ENCODE measurements at regions not wholly inside any gene's neighbourhood (a gene's known extent, or its start where the extent isn't known, plus 50 kb on each side); places are given as distances from the start of the nearest gene placed in this dataset.

GRCh38 chr15:96166223-96167200, 164.0 kb upstream of the NR2F2 start:
- TF ChIP-seq CTCF (optimal IDR thresholded peaks at IDR 0.05 in 1 of 3, IDR thresholded peaks at IDR 0.05 in 1 of 3, conservative IDR thresholded peaks at IDR 0.05 in 1 of 3; ENCODE audit: extremely low read depth in 1 of 3, insufficient read depth in 2 of 3, low read length in 3 of 3): no peak
- TF ChIP-seq EZH2 (IDR thresholded peaks at IDR 0.05; ENCODE audit: low read length): no peak

Measured in keratinocyte (primary cell).